PC-9 (cell line): ENCODE measurements at regions not wholly inside any gene's neighbourhood (a gene's known extent, or its start where the extent isn't known, plus 50 kb on each side); places are given as distances from the start of the nearest gene placed in this dataset.
"Not testable (repeated sequence)": the region's sequence is repeated elsewhere in the genome, so short reads cannot be mapped to it uniquely, and the experiment has no call there.

Experiments used
- BruUV-seq: library from RNA; stranded (reverse); fragments of 400-500 nt; replicated peaks from 2 replicates; lab custom pipeline; 2021; lab: Mats Ljungman, UMichigan
- CTCF ChIA-PET: fragments of 300-600 bp; sonication (Branson Sonifier 250); formaldehyde crosslinking; loops from one replicate; lab custom pipeline; 2022; ENCODE audit warnings: antibody characterized with exemption; lab: Charles Lee
- POLR2A ChIA-PET: fragments of 300-600 bp; sonication (Branson Sonifier 250); formaldehyde crosslinking; loops from one replicate; lab custom pipeline; 2022; ENCODE audit warnings: antibody characterized with exemption; ENCODE audit not compliant: unreplicated experiment; lab: Charles Lee
- DNase-seq, 2 experiments: peaks; one replicate each; pipeline versions ENCODE4 v3.0.0 to v3.0.0-alpha.2; 2015 to 2022; ENCODE audit warnings: mixed read lengths in 1 of 2
- H2AFZ ChIP-seq: fragments of 200-600 bp; sonication (generic); 2 replicates; pipeline ENCODE4 v1.8.1; 2017; ENCODE audit warnings: antibody characterized with exemption
- H3F3A ChIP-seq: fragments of 200-600 bp; sonication (generic); 2 replicates; pipeline ENCODE4 v1.8.1; 2017; ENCODE audit warnings: antibody characterized with exemption, mild to moderate bottlenecking, low read depth; ENCODE audit not compliant: insufficient read depth
- H3K27ac ChIP-seq: fragments of 200-600 bp; sonication (generic); 2 replicates; pipeline ENCODE4 v1.6.1; 2016; ENCODE audit warnings: mixed run types
- H3K27me3 ChIP-seq: fragments of 200-600 bp; sonication (generic); 2 replicates; pipeline ENCODE4 v1.6.1; 2016; ENCODE audit warnings: low read depth, mixed run types; ENCODE audit not compliant: insufficient read depth
- H3K36me3 ChIP-seq: fragments of 200-600 bp; sonication (generic); 2 replicates; pipeline ENCODE4 v1.6.1; 2016; ENCODE audit warnings: low read depth, mixed run types
- H3K4me1 ChIP-seq: fragments of 200-600 bp; sonication (generic); replicated peaks from 2 replicates; pipeline ENCODE4 v1.6.1; 2016; ENCODE audit warnings: mixed run types; ENCODE audit not compliant: insufficient read depth
- H3K4me2 ChIP-seq: fragments of 200-600 bp; sonication (generic); 2 replicates; pipeline ENCODE4 v1.6.1; 2017; ENCODE audit warnings: mixed run types
- H3K4me3 ChIP-seq: fragments of 200-600 bp; sonication (generic); 2 replicates; pipeline ENCODE4 v1.6.1; 2016; ENCODE audit warnings: mixed run types
- H3K79me2 ChIP-seq: fragments of 200-600 bp; sonication (generic); 2 replicates; pipeline ENCODE4 v1.6.1; 2017; ENCODE audit warnings: low read depth, mixed run types
- H3K9me2 ChIP-seq: fragments of 200-600 bp; sonication (generic); 2 replicates; pipeline ENCODE4 v1.8.1; 2017; ENCODE audit warnings: mild to moderate bottlenecking; ENCODE audit not compliant: insufficient read depth
- H3K9me3 ChIP-seq: fragments of 200-600 bp; sonication (generic); 2 replicates; pipeline ENCODE4 v1.8.1; 2016; ENCODE audit warnings: low read depth; ENCODE audit not compliant: insufficient read depth
- H4K20me1 ChIP-seq: fragments of 200-600 bp; sonication (generic); 2 replicates; pipeline ENCODE4 v1.8.1; 2017; ENCODE audit not compliant: insufficient read depth
- CTCF ChIP-seq: fragments of 200-600 bp; sonication (generic); conservative IDR thresholded peaks from 2 replicates; pipeline ENCODE4 v1.6.1; 2017; ENCODE audit warnings: mixed run types, antibody characterized with exemption, mild to moderate bottlenecking, moderate library complexity
- EZH2 ChIP-seq: fragments of 200-600 bp; sonication (generic); IDR thresholded peaks from 2 replicates; pipeline ENCODE4 v1.8.0; 2017; ENCODE audit warnings: antibody characterized with exemption, low read depth
- intact Hi-C: fragments of 100-400 bp; cut with micrococcal nuclease; formaldehyde crosslinking; loops from one replicate; pipeline ENCODE4 v1.10.0; 2022; ENCODE audit not compliant: unreplicated experiment

DNA sequence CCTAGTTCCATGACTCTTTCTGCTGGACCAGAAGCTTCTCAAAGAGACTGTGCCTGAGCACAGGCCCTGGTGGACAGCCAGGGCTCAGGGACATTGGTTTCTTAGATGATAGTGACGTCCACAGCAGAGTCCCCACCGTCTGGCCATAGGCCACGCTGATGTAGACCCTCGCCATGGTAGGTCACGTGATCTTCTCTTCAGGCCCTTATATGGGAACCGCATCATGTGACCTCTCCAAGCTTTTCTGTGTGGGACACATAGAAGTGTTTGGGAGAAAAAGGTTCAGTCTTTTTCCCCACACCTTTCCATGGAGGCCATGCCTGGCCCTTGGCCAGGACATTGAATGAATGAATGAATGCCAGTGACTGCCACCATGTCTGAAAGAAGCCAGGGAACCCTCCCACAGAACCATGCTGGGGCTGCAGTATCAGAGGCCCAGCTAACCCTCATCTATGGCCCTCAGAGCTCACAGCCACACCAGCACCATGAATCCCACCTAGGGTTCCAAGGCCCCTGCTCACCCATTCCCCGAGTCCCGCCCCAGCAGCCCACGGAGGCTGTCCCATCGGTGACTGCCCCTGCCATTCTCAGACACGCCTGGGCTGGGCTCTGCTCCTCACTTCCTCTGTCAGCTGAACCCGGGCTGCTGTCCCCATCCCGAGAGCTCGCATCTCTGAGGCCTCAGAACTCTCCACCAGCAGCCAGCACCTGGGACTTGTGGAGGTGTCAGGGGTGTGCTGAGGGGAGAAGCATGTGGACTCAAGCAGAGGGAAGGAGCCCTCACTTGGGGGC, 292.1 kb downstream of the ADGRD1 start:
- intact Hi-C loops, result no loop called here
- CTCF ChIA-PET, result no interaction called here
- POLR2A ChIA-PET, result no interaction called here
- no peak overlapping the region for H2AFZ ChIP-seq
- no peak overlapping the region for H3K4me2 ChIP-seq
- TF ChIP-seq CTCF, result no peak
- no peak for TF ChIP-seq EZH2
- no peaks in the 10 kb centered on the region for H3F3A ChIP-seq
- BruUV-seq, result no TSS peak
- no peaks in the 10 kb centered on the region for H3K4me1 ChIP-seq
- no peaks in the 10 kb centered on the region for H3K36me3 ChIP-seq
- no peak overlapping the region for H3K4me3 ChIP-seq
- DNase-seq, result no peak
- H3K9me2 ChIP-seq, result no peaks in the 10 kb centered on the region
- H3K9me3 ChIP-seq, result no peaks in the 10 kb centered on the region
- no peaks in the 10 kb centered on the region for H3K79me2 ChIP-seq
- H4K20me1 ChIP-seq, result no peaks in the 10 kb centered on the region
- H3K27ac ChIP-seq, result no peak overlapping the region
- H3K27me3 ChIP-seq, result peaks cover 23% of the 10 kb centered on the region

DNA sequence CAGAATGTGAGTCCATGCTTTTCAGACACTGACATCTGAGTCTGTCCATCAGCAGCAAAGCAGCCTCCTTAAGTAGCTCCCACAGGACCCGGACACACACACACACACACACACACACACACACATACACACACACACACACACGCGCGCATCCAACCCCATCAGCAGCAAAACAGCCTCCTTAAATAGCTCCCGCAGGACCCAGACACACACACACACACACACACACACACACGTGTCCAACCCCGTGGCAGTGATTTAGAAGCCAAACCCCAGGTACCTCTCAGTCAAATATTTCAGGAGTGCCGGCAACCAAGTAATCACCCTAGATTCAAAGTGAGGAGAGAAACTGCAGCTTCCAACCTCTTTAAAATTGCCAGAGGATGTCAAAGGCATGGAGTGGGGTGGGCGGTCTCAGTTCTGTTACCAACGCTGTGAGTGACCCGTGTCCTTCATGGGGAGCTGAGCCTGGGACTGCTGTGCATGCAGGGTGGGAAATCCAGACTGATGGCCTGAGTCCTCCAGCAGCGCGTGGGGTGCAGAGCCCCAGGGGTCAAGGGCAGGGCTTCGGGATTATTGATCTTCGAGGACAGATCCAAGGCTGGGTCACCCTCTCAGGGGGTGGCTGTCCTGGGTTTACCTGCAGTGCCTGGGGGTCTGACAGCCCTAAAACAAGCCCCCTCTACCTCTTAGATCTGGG, 293.5 kb downstream of the ADGRD1 start:
- H3K4me1 ChIP-seq, H3K79me2 ChIP-seq, H3K4me2 ChIP-seq, H3K27ac ChIP-seq, CTCF ChIA-PET, H3K36me3 ChIP-seq, H3K4me3 ChIP-seq, H3K9me3 ChIP-seq, BruUV-seq, intact Hi-C loops, H3F3A ChIP-seq, POLR2A ChIA-PET, H4K20me1 ChIP-seq, H2AFZ ChIP-seq, DNase-seq, H3K9me2 ChIP-seq: not testable (repeated sequence)
- peaks cover 31% of the 10 kb centered on the region for H3K27me3 ChIP-seq

- H3F3A ChIP-seq, H3K4me2 ChIP-seq, H3K9me2 ChIP-seq, POLR2A ChIA-PET, CTCF ChIA-PET, H3K27ac ChIP-seq, BruUV-seq, intact Hi-C loops, H2AFZ ChIP-seq, DNase-seq, H4K20me1 ChIP-seq, H3K9me3 ChIP-seq, H3K4me3 ChIP-seq, H3K79me2 ChIP-seq, H3K4me1 ChIP-seq, H3K36me3 ChIP-seq: not testable (repeated sequence)
- H3K27me3 ChIP-seq, result peaks cover 30% of the 10 kb centered on the region
Observed at GRCh38 chr12:131247875-131248274, 294.2 kb downstream of the ADGRD1 start.

- Histone ChIP-seq H3K4me1 (no peaks in the 10 kb centered on the region), H3K27me3 (peaks cover 31% of the 10 kb centered on the region), H3K9me2 (no peaks in the 10 kb centered on the region), H3F3A (no peaks in the 10 kb centered on the region), H3K9me3 (no peaks in the 10 kb centered on the region), H3K79me2 (no peaks in the 10 kb centered on the region), H3K27ac (no peak overlapping the region), H3K4me2 (no peak overlapping the region), H4K20me1 (no peaks in the 10 kb centered on the region), H2AFZ (no peak overlapping the region), H3K36me3 (no peaks in the 10 kb centered on the region), H3K4me3 (no peak overlapping the region)
- ChIA-PET POLR2A (no interaction called here), CTCF (no interaction called here)
- no peak for TF ChIP-seq CTCF
- no peak for TF ChIP-seq EZH2
- no peak for DNase-seq
- no TSS peak for BruUV-seq
- intact Hi-C loops, result no loop called here
Observed at GRCh38 chr12:131249246-131250027, 295.7 kb downstream of the ADGRD1 start.
